Peyer's patch (tissue), 4 donors: ENCODE measurements at regions not wholly inside any gene's neighbourhood (a gene's known extent, or its start where the extent isn't known, plus 50 kb on each side); places are given as distances from the start of the nearest gene placed in this dataset.

Experiments
- POLR2A ChIP-seq, 2 donors: fragments of 450-650 bp; IDR thresholded peaks; one replicate each; pipeline ENCODE4 v1.5.1; 2017; ENCODE audit warnings: antibody characterized with exemption in 2 of 2, mild to moderate bottlenecking in 2 of 2, moderate library complexity in 2 of 2
- TF ChIP-seq, protein P1 (sequence below), 6 experiments: fragments of 450-650 bp in 4 of 6; fragments of 200-600 bp in 2 of 6; sonication (generic) in 1 of 6; IDR thresholded peaks; one replicate each; pipeline ENCODE4 v1.5.1; 2017 to 2019; ENCODE audit warnings: antibody characterized with exemption in 6 of 6, mild to moderate bottlenecking in 3 of 6, moderate library complexity in 1 of 6

- TF ChIP-seq, protein P1, sequence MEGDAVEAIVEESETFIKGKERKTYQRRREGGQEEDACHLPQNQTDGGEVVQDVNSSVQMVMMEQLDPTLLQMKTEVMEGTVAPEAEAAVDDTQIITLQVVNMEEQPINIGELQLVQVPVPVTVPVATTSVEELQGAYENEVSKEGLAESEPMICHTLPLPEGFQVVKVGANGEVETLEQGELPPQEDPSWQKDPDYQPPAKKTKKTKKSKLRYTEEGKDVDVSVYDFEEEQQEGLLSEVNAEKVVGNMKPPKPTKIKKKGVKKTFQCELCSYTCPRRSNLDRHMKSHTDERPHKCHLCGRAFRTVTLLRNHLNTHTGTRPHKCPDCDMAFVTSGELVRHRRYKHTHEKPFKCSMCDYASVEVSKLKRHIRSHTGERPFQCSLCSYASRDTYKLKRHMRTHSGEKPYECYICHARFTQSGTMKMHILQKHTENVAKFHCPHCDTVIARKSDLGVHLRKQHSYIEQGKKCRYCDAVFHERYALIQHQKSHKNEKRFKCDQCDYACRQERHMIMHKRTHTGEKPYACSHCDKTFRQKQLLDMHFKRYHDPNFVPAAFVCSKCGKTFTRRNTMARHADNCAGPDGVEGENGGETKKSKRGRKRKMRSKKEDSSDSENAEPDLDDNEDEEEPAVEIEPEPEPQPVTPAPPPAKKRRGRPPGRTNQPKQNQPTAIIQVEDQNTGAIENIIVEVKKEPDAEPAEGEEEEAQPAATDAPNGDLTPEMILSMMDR (IDR thresholded peaks at IDR 0.05), result no peak
- TF ChIP-seq POLR2A (IDR thresholded peaks at IDR 0.05), result no peak
These were observed 1554.7 kb upstream of the TENM3 start for GRCh38 chr4:180688480-180688879.
